Motor neuron (in vitro differentiated cells): ENCODE measurements at regions not wholly inside any gene's neighbourhood (a gene's known extent, or its start where the extent isn't known, plus 50 kb on each side); places are given as distances from the start of the nearest gene placed in this dataset.
A peak's percentile ranks its signal among the peaks of the same experiment; 100 is the strongest.
"Not testable (repeated sequence)": the region's sequence is repeated elsewhere in the genome, so short reads cannot be mapped to it uniquely, and the experiment has no call there.

Source experiments
- ATAC-seq, 8 experiments: fragments of 200-7000 bp; cut with Tn5 transposase; replicated peaks in 6 of 8; 2 replicates each; pipeline ENCODE4 v1.8.0; 2021; ENCODE audit warnings: mild to moderate bottlenecking in 8 of 8, moderate library complexity in 8 of 8
- H3K27ac ChIP-seq, 2 donors: fragments of 250-450 bp; sonication (Bioruptor Pico); 2 replicates each; pipeline ENCODE4 v1.9.0; 2021; ENCODE audit warnings: antibody characterized with exemption in 2 of 2, mild to moderate bottlenecking in 2 of 2, moderate library complexity in 1 of 2
- H3K4me1 ChIP-seq, 2 donors: fragments of 250-450 bp; sonication (Bioruptor Pico); replicated peaks in 1 of 2; 2 replicates each; pipeline ENCODE4 v1.6.1; 2021; ENCODE audit warnings: antibody characterized with exemption in 2 of 2, mild to moderate bottlenecking in 2 of 2, moderate library complexity in 1 of 2
- H3K4me3 ChIP-seq, 5 donors: fragments of 250-450 bp; sonication (Bioruptor Pico); 2 replicates each; pipeline ENCODE4 v1.9.0; 2021; ENCODE audit warnings: antibody characterized with exemption in 5 of 5, mild to moderate bottlenecking in 5 of 5, moderate library complexity in 4 of 5
- WGBS, 10 experiments: fragments of 450-650 bp; shearing (Covaris generic); methylation state at CpG; one replicate each; pipeline ENCODE4 v1.0.0; 2022; 5-methylcytosine and 5-hydroxymethylcytosine counted together
- in situ Hi-C, 9 experiments: fragments of 400-800 bp; cut with MboI; loops; one replicate each; pipeline ENCODE4 v1.15.0; 2021; ENCODE audit warnings: low sequenced_read_pairs in 9 of 9, low pct_unique_long_range_greater_than_20kb in 2 of 9; ENCODE audit not compliant: unreplicated experiment in 9 of 9

GRCh38 chr2:236785611-236786057, 216.0 kb downstream of the ACKR3 start:
- 46 to 96% (median 76%) methylated on average over 1 to 6 of the region's 6 CpGs for WGBS, 10 experiments
- ATAC-seq: peak in 5 of 8 experiments; percentile 18 to 98 (median 56)
- in situ Hi-C loops: no loop called here

GRCh38 chr2:236786751-236787150, 217.1 kb downstream of the ACKR3 start:
- Histone ChIP-seq H3K4me1 (peaks cover 13 to 22% of the 10 kb centered on the region in 2 donors), H3K4me3 (no peak overlapping the region), H3K27ac (no peak overlapping the region)
- WGBS, 10 experiments: 94 to 100% (median 100%) methylated on average over 1 to 4 of the region's 4 CpGs; no CpG with 5 or more reads in 7 of the 10 experiments
- in situ Hi-C loops: no loop called here
- ATAC-seq: no peak

More at GRCh38 chr2:236785611-236786057, 216.0 kb downstream of the ACKR3 start:
- H3K4me3 ChIP-seq: no peak overlapping the region
- peaks cover 10 to 17% of the 10 kb centered on the region in 2 donors for H3K4me1 ChIP-seq
- no peak overlapping the region for H3K27ac ChIP-seq

GRCh38 chr2:236787376-236787775, 217.8 kb downstream of the ACKR3 start:
- WGBS, 10 experiments: 43 to 100% (median 74%) methylated on average over 1 to 5 of the region's 5 CpGs; no CpG with 5 or more reads in 3 of the 10 experiments
- H3K4me3 ChIP-seq, ATAC-seq, in situ Hi-C loops, H3K27ac ChIP-seq: not testable (repeated sequence)
- peaks cover 13 to 22% of the 10 kb centered on the region in 2 donors for H3K4me1 ChIP-seq

- in situ Hi-C loops: no loop called here
These were observed 218.3 kb downstream of the ACKR3 start for GRCh38 chr2:236787885-236788284.

GRCh38 chr2:236790963-236791362, 221.3 kb downstream of the ACKR3 start:
- Histone ChIP-seq H3K4me1 (peaks cover 16 to 28% of the 10 kb centered on the region in 2 donors), H3K4me3 (no peak overlapping the region), H3K27ac (no peak overlapping the region)
- 0 to 100% (median 71%) methylated on average over 1 to 6 of the region's 6 CpGs for WGBS, 10 experiments
- in situ Hi-C loops: no loop called here
- ATAC-seq: peak in 5 of 8 experiments; percentile 25 to 92 (median 79)

More at GRCh38 chr2:236787885-236788284, 218.3 kb downstream of the ACKR3 start:
- no peak overlapping the region for H3K4me3 ChIP-seq
- no peak for ATAC-seq
- H3K27ac ChIP-seq: no peak overlapping the region
- H3K4me1 ChIP-seq: peaks cover 13 to 20% of the 10 kb centered on the region in 2 donors
- WGBS, 10 experiments: 76 to 100% (median 92%) methylated on average over 2 to 7 of the region's 7 CpGs

- ATAC-seq: peak in 4 of 8 experiments; percentile 12 to 75 (median 51)
- in situ Hi-C loops: no loop called here
- Histone ChIP-seq H3K4me1 (peaks cover 19 to 32% of the 10 kb centered on the region in 2 donors), H3K4me3 (no peak overlapping the region), H3K27ac (no peak overlapping the region)
- 32 to 84% (median 41%) methylated on average over 1 to 17 of the region's 37 CpGs; no CpG with 5 or more reads in 3 of the 10 experiments for WGBS, 10 experiments
These were observed 223.7 kb downstream of the ACKR3 start for GRCh38 chr2:236793023-236794011.

- Histone ChIP-seq H3K4me3 (no peak overlapping the region), H3K4me1 (peaks cover 15 to 27% of the 10 kb centered on the region in 2 donors), H3K27ac (no peak overlapping the region)
- no peak for ATAC-seq
- in situ Hi-C loops: no loop called here
- 30 to 89% (median 63%) methylated on average over 5 to 14 of the region's 14 CpGs for WGBS, 10 experiments
These were observed 224.7 kb downstream of the ACKR3 start for GRCh38 chr2:236794176-236794957.

GRCh38 chr2:236795169-236795860, 225.7 kb downstream of the ACKR3 start:
- no peak overlapping the region for H3K4me3 ChIP-seq
- WGBS, 10 experiments: 40 to 100% (median 94%) methylated on average over 1 to 8 of the region's 11 CpGs; no CpG with 5 or more reads in 2 of the 10 experiments
- ATAC-seq: peak in 2 of 8 experiments; percentile 31 to 62
- in situ Hi-C loops: no loop called here
- H3K4me1 ChIP-seq: peaks cover 9 to 22% of the 10 kb centered on the region in 2 donors
- H3K27ac ChIP-seq: no peak overlapping the region

GRCh38 chr2:236795861-236796219, 226.2 kb downstream of the ACKR3 start:
- in situ Hi-C loops: no loop called here
- Histone ChIP-seq H3K4me1 (peaks cover 7 to 18% of the 10 kb centered on the region in 2 donors), H3K27ac (no peak overlapping the region), H3K4me3 (no peak overlapping the region)
- no peak for ATAC-seq
- WGBS, 10 experiments: 92 to 100% (median 100%) methylated on average over 1 to 7 of the region's 8 CpGs; no CpG with 5 or more reads in 4 of the 10 experiments

- Histone ChIP-seq H3K4me3 (no peak overlapping the region), H3K4me1 (peaks cover 6 to 15% of the 10 kb centered on the region in 2 donors), H3K27ac (no peak overlapping the region)
- WGBS, 10 experiments: 81 to 100% (median 92%) methylated on average over 1 to 2 of the region's 2 CpGs; no CpG with 5 or more reads in 1 of the 10 experiments
- in situ Hi-C loops: no loop called here
- no peak for ATAC-seq
These were observed 226.6 kb downstream of the ACKR3 start for GRCh38 chr2:236796236-236796635.

- H3K4me1 ChIP-seq: peaks cover 6 to 15% of the 10 kb centered on the region in 2 donors
- H3K27ac ChIP-seq: no peak overlapping the region
- 9 to 100% (median 78%) methylated on average over 1 to 7 of the region's 7 CpGs; no CpG with 5 or more reads in 3 of the 10 experiments for WGBS, 10 experiments
- no peak for ATAC-seq
- in situ Hi-C loops: no loop called here
- no peak overlapping the region for H3K4me3 ChIP-seq
These were observed 227.8 kb downstream of the ACKR3 start for GRCh38 chr2:236797411-236797810.

- no peak for ATAC-seq
- Histone ChIP-seq H3K27ac (no peak overlapping the region), H3K4me1 (peaks cover 4 to 12% of the 10 kb centered on the region in 2 donors), H3K4me3 (no peak overlapping the region)
- in situ Hi-C loops: no loop called here
- WGBS, 10 experiments: 82 to 100% (median 94%) methylated on average over 1 to 3 of the region's 3 CpGs; no CpG with 5 or more reads in 2 of the 10 experiments
These were observed 228.9 kb downstream of the ACKR3 start for GRCh38 chr2:236798491-236798890.
